Chondrocyte (in vitro differentiated cells): ENCODE measurements at regions not wholly inside any gene's neighbourhood (a gene's known extent, or its start where the extent isn't known, plus 50 kb on each side); places are given as distances from the start of the nearest gene placed in this dataset.

Experiments
- DNase-seq: peaks from one replicate; pipeline ENCODE4 v3.0.0; 2021; ENCODE audit warnings: mixed read lengths, low spot score
- H3K27ac Mint-ChIP-seq: one replicate; pipeline ENCODE4 v1.8.0; 2021; ENCODE audit warnings: mild to moderate bottlenecking, moderate library complexity, mixed read lengths; ENCODE audit not compliant: unreplicated experiment
- H3K27me3 Mint-ChIP-seq: 2 replicates; pipeline ENCODE4 v1.8.0; 2021; ENCODE audit warnings: low read depth, mixed read lengths
- H3K36me3 Mint-ChIP-seq: 2 replicates; pipeline ENCODE4 v1.8.0; 2021; ENCODE audit warnings: low read depth, mixed read lengths
- H3K4me1 Mint-ChIP-seq: 2 replicates; pipeline ENCODE4 v1.8.0; 2021; ENCODE audit warnings: low read depth, mild to moderate bottlenecking, mixed read lengths
- H3K4me3 Mint-ChIP-seq: one replicate; pipeline ENCODE4 v1.8.0; 2021; ENCODE audit warnings: mild to moderate bottlenecking, moderate library complexity, mixed read lengths; ENCODE audit not compliant: unreplicated experiment
- H3K9me3 Mint-ChIP-seq: 2 replicates; pipeline ENCODE4 v1.8.0; 2021; ENCODE audit warnings: low read depth, mixed read lengths
- CTCF ChIP-seq: fragments of 200-600 bp; sonication (generic); IDR thresholded peaks from 2 replicates; pipeline ENCODE4 v1.5.0; 2021; ENCODE audit warnings: antibody characterized with exemption, mild to moderate bottlenecking, moderate library complexity

DNA sequence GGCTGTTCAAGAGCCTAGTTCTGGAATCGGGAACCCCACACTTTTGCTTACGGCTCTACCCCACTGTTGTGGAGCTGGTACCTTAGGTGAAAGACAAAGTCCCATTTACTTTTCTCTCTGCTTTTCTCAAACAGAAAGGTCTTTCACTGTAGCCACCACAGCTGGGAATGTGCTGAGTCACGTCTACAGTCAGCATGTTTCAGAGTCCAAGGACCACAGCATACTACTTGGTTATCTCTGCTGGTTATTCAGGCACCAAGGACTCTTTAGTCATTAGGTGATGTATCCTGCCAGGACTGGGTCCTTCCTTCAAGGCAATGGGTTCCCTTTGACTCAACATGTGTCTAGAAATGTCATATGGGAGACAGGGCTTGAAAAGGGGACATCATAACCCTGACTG is 266.8 kb upstream of the STEAP1 start:
- no peak overlapping the region for H3K27ac Mint-ChIP-seq
- no peaks in the 10 kb centered on the region for H3K36me3 Mint-ChIP-seq
- no peak for TF ChIP-seq CTCF
- no peaks in the 10 kb centered on the region for H3K27me3 Mint-ChIP-seq
- no peaks in the 10 kb centered on the region for H3K4me1 Mint-ChIP-seq
- H3K4me3 Mint-ChIP-seq, result no peak overlapping the region
- no peak for DNase-seq
- H3K9me3 Mint-ChIP-seq, result peaks cover 2% of the 10 kb centered on the region

DNA sequence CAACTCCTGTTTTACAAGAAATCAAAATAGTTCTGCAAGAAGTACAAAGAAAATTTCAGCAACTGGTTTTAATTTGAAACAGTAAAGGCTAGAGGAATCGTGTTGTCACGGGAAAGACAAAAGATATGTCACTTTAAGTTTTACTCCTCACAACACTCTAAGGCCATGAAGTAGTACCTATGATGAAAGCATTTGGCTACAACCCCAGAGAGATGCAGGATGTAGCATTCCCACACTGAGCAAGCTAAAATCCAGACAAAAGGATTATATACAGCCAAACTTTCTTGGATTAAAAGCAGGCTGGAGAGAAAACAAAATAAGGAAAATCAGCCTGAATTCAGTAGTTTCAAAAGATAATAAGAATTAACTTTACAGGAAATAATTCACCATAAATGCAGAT is 245.5 kb upstream of the STEAP1 start:
- H3K4me3 Mint-ChIP-seq, result no peak overlapping the region
- H3K27ac Mint-ChIP-seq, result no peak overlapping the region
- H3K36me3 Mint-ChIP-seq, result no peaks in the 10 kb centered on the region
- no peaks in the 10 kb centered on the region for H3K27me3 Mint-ChIP-seq
- no peak for TF ChIP-seq CTCF
- H3K9me3 Mint-ChIP-seq, result no peaks in the 10 kb centered on the region
- no peaks in the 10 kb centered on the region for H3K4me1 Mint-ChIP-seq
- no peak for DNase-seq

DNA sequence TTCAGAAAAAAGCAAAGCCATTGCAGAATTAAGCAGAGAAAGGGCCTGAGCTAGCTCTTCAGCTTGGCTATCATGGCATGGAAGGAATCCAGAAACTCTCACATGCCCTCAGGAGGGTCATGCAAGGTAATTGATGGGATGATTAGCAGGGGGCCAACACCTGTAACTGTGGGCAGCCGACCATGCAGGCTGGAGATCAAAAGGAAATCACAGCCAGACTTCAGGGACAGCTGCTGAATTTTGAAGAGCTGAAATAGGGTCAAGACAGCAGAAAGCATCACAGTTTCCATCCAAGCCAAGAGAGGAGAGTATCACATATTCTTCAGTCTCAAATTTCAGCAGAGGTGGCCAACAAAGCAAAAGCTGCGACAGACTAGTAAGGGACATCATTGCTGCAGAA is 239.6 kb upstream of the STEAP1 start:
- Mint-ChIP-seq H3K4me3 (no peak overlapping the region), H3K27me3 (peaks cover 7% of the 10 kb centered on the region), H3K9me3 (no peaks in the 10 kb centered on the region), H3K36me3 (no peaks in the 10 kb centered on the region), H3K4me1 (no peaks in the 10 kb centered on the region), H3K27ac (no peak overlapping the region)
- no peak for TF ChIP-seq CTCF
- no peak for DNase-seq

DNA sequence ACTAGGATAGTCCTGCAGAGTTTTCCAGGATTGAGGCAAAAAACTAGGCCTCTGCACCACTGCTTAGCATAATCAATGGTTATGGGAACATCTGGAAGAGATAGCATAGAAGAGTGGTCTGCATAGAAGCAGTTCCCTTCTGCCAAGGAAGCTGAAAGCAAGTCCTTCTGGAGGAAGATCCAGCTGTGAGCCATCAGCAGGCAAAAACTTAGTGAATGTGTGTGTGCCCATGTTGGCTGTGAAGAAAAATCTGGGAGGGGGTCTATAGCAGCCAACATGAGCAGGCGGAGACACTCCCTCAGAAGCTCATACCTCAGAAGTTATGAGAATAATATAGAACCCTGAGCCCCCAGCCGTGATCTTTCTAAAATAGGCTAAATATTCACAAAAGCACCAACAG is 228.1 kb upstream of the STEAP1 start:
- Mint-ChIP-seq H3K27me3 (peaks cover 5% of the 10 kb centered on the region), H3K9me3 (no peaks in the 10 kb centered on the region), H3K36me3 (no peaks in the 10 kb centered on the region), H3K4me1 (no peaks in the 10 kb centered on the region), H3K4me3 (no peak overlapping the region), H3K27ac (no peak overlapping the region)
- no peak for DNase-seq
- no peak for TF ChIP-seq CTCF

GRCh38 chr7:89926701-89927100 is 227.6 kb upstream of the STEAP1 start:
- no peak for DNase-seq
- TF ChIP-seq CTCF, result no peak
- no peaks in the 10 kb centered on the region for H3K4me1 Mint-ChIP-seq
- H3K4me3 Mint-ChIP-seq, result no peak overlapping the region
- H3K27ac Mint-ChIP-seq, result no peak overlapping the region
- H3K27me3 Mint-ChIP-seq, result peaks cover 5% of the 10 kb centered on the region
- no peaks in the 10 kb centered on the region for H3K9me3 Mint-ChIP-seq
- H3K36me3 Mint-ChIP-seq, result no peaks in the 10 kb centered on the region
